ENCODE measurements at regions not wholly inside any gene's neighbourhood (a gene's known extent, or its start where the extent isn't known, plus 50 kb on each side); places are given as distances from the start of the nearest gene placed in this dataset.
A peak's percentile ranks its signal among the peaks of the same experiment; 100 is the strongest.

GRCh38 chr9:21559402-21560280, 77.5 kb upstream of the IFNE start:
- TF ChIP-seq POLR2AphosphoS5 (IDR thresholded peaks at IDR 0.05) (peak in 2 of 3 donors; percentile 74 to 77), EP300 (IDR thresholded peaks at IDR 0.05) (no peak), CTCF (IDR thresholded peaks at IDR 0.05) (no peak), POLR2A (IDR thresholded peaks at IDR 0.05) (peak in 1 of 4 donors; percentile 45)
- peak overlapping the region; percentile 62 to 83 (median 66) for H3K4me3 ChIP-seq
- H3K36me3 ChIP-seq = no peaks in the 10 kb centered on the region
- peak; percentile 79 to 90 for DNase-seq
- H3K27me3 ChIP-seq = peaks cover 0 to 57% (median 14%) of the 10 kb centered on the region in 3 donors
- peak overlapping the region; percentile 85 to 94 (median 87) for H3K27ac ChIP-seq
- 1 to 3% (median 1%) methylated on average over 24 to 88 of the region's 88 CpGs for WGBS, 5 donors
- no peaks in the 10 kb centered on the region for H3K9me3 ChIP-seq
- H3K4me1 ChIP-seq = peaks cover 9 to 17% (median 13%) of the 10 kb centered on the region in 4 donors
- intact Hi-C loops (cut with DNase I; ENCODE audit: low total_unique reads) = no loop called here

- DNase-seq = no peak
- H3K27me3 ChIP-seq = peaks cover 0 to 55% (median 14%) of the 10 kb centered on the region in 3 donors
- no peaks in the 10 kb centered on the region for H3K9me3 ChIP-seq
- peak overlapping the region; percentile 85 to 94 (median 87) for H3K27ac ChIP-seq
- 41 to 54% (median 47%) methylated on average over 12 of the region's 12 CpGs for WGBS, 5 donors
- TF ChIP-seq POLR2A (IDR thresholded peaks at IDR 0.05) (no peak), EP300 (IDR thresholded peaks at IDR 0.05) (no peak), POLR2AphosphoS5 (IDR thresholded peaks at IDR 0.05) (no peak), CTCF (IDR thresholded peaks at IDR 0.05) (no peak)
- intact Hi-C loops (cut with DNase I; ENCODE audit: low total_unique reads) = no loop called here
- H3K4me3 ChIP-seq = peak overlapping the region; percentile 62 to 83 (median 66)
- H3K4me1 ChIP-seq = peaks cover 9 to 17% (median 13%) of the 10 kb centered on the region in 4 donors
- no peaks in the 10 kb centered on the region for H3K36me3 ChIP-seq
Measured at GRCh38 chr9:21560281-21560745, 78.2 kb upstream of the IFNE start.

- H3K4me3 ChIP-seq = no peak overlapping the region
- H3K27me3 ChIP-seq = peaks cover 0 to 43% (median 14%) of the 10 kb centered on the region in 3 donors
- H3K27ac ChIP-seq = no peak overlapping the region
- H3K36me3 ChIP-seq = no peaks in the 10 kb centered on the region
- 41 to 55% (median 50%) methylated on average over 2 of the region's 2 CpGs for WGBS, 5 donors
- no peak for DNase-seq
- H3K4me1 ChIP-seq = peaks cover 9 to 17% (median 13%) of the 10 kb centered on the region in 4 donors
- TF ChIP-seq CTCF (IDR thresholded peaks at IDR 0.05) (no peak), POLR2A (IDR thresholded peaks at IDR 0.05) (no peak), EP300 (IDR thresholded peaks at IDR 0.05) (no peak), POLR2AphosphoS5 (IDR thresholded peaks at IDR 0.05) (no peak)
- intact Hi-C loops (cut with DNase I; ENCODE audit: low total_unique reads) = no loop called here
- H3K9me3 ChIP-seq = no peaks in the 10 kb centered on the region
Measured at GRCh38 chr9:21561502-21561901, 79.4 kb upstream of the IFNE start.

GRCh38 chr9:21564175-21564574, 82.1 kb upstream of the IFNE start:
- Histone ChIP-seq H3K36me3 (no peaks in the 10 kb centered on the region), H3K4me1 (peaks cover 7 to 12% (median 10%) of the 10 kb centered on the region in 4 donors), H3K27me3 (peaks cover 0 to 16% (median 8%) of the 10 kb centered on the region in 3 donors), H3K4me3 (no peak overlapping the region), H3K27ac (no peak overlapping the region), H3K9me3 (no peaks in the 10 kb centered on the region)
- intact Hi-C loops (cut with DNase I; ENCODE audit: low total_unique reads) = no loop called here
- TF ChIP-seq POLR2A (IDR thresholded peaks at IDR 0.05) (no peak), POLR2AphosphoS5 (IDR thresholded peaks at IDR 0.05) (no peak), EP300 (IDR thresholded peaks at IDR 0.05) (no peak), CTCF (IDR thresholded peaks at IDR 0.05) (no peak)
- WGBS, 5 donors = 95 to 100% (median 100%) methylated on average over 1 of the region's 1 CpG
- DNase-seq = no peak

Data from stomach (tissue), 8 donors.